ENCODE measurements at regions not wholly inside any gene's neighbourhood (a gene's known extent, or its start where the extent isn't known, plus 50 kb on each side); places are given as distances from the start of the nearest gene placed in this dataset.

GRCh38 chr6:115272311-115272710 lies 788.4 kb downstream of the FRK start:
- ATAC-seq = no peak
- Histone ChIP-seq H3K9me3 (replicated peaks; ENCODE audit: control insufficient read depth, insufficient read depth, low read length) (no peaks in the 10 kb centered on the region), H4K20me1 (ENCODE audit: control insufficient read depth, insufficient read depth) (no peaks in the 10 kb centered on the region), H3K27ac (ENCODE audit: control insufficient read depth, insufficient read depth) (no peak overlapping the region), H3K4me3 (no peak overlapping the region), H2AFZ (ENCODE audit: control insufficient read depth, low read depth, low read length) (no peak overlapping the region), H3K27me3 (replicated peaks in 1 of 2; ENCODE audit: control insufficient read depth in 2 of 2, insufficient read depth in 2 of 2, low read length in 1 of 2) (no peaks in the 10 kb centered on the region), H3K4me1 (ENCODE audit: control insufficient read depth, insufficient read depth, low read length) (no peaks in the 10 kb centered on the region), H3K4me2 (ENCODE audit: control insufficient read depth, insufficient read depth) (no peak overlapping the region), H3K9ac (ENCODE audit: control insufficient read depth, insufficient read depth, low read length) (no peak overlapping the region), H3K36me3 (ENCODE audit: control insufficient read depth in 2 of 2, insufficient read depth in 2 of 2, low read length in 1 of 2) (no peaks in the 10 kb centered on the region), H3K79me2 (ENCODE audit: control insufficient read depth, insufficient read depth, low read length) (no peaks in the 10 kb centered on the region)
- POLR2A ChIA-PET = no interaction called here
- CTCF ChIA-PET = no interaction called here
- TF ChIP-seq HDGF (IDR thresholded peaks at IDR 0.05) (no peak), MEF2B (IDR thresholded peaks at IDR 0.05; ENCODE audit: partially characterized antibody, poor library complexity, severe bottlenecking) (no peak), MAX (IDR thresholded peaks at IDR 0.05; ENCODE audit: low read depth, low read length) (no peak), LARP7 (IDR thresholded peaks at IDR 0.05) (no peak)
- no peak for DNase-seq (ENCODE audit: low read depth, low spot score)
- no peak for FAIRE-seq
- no TSS peak for BruUV-seq (replicated peaks)
- SMC1A ChIA-PET (ENCODE audit: uncharacterized antibody, unreplicated experiment) = interaction anchor here (1.1 kb wide), 1 partner anchor 1276 kb away, joined by 3 read pairs; no protein-coding TSS in a partner anchor
- intact Hi-C loops (cut with micrococcal nuclease; ENCODE audit: unreplicated experiment) (no loop called here), in situ Hi-C loops (cut with MboI) (no loop called here)
- RAD21 ChIA-PET (ENCODE audit: unreplicated experiment) = no interaction called here

GRCh38 chr6:115271434-115271833 lies 789.3 kb downstream of the FRK start:
- H4K20me1 ChIP-seq (ENCODE audit: control insufficient read depth, insufficient read depth) = no peaks in the 10 kb centered on the region
- H3K79me2 ChIP-seq (ENCODE audit: control insufficient read depth, insufficient read depth, low read length) = no peaks in the 10 kb centered on the region
- in situ Hi-C loops (cut with MboI) = no loop called here
- no peak overlapping the region for H3K4me2 ChIP-seq (ENCODE audit: control insufficient read depth, insufficient read depth)
- TF ChIP-seq BACH1 (IDR thresholded peaks at IDR 0.05; ENCODE audit: borderline replicate concordance) (no peak), IKZF2 (IDR thresholded peaks at IDR 0.05) (no peak), ZNF622 (IDR thresholded peaks at IDR 0.05) (no peak), ZNF384 (IDR thresholded peaks at IDR 0.05; ENCODE audit: borderline replicate concordance, low read depth, low read length) (no peak), KDM1A (IDR thresholded peaks at IDR 0.05; ENCODE audit: borderline replicate concordance) (no peak), WRNIP1 (IDR thresholded peaks at IDR 0.05; ENCODE audit: borderline replicate concordance, low read depth, low read length) (no peak)
- CTCF ChIA-PET = no interaction called here
- H3K27ac ChIP-seq (ENCODE audit: control insufficient read depth, insufficient read depth) = no peak overlapping the region
- H3K9ac ChIP-seq (ENCODE audit: control insufficient read depth, insufficient read depth, low read length) = no peak overlapping the region
- intact Hi-C loops (cut with micrococcal nuclease; ENCODE audit: unreplicated experiment) = no loop called here
- no peak overlapping the region for H3K4me3 ChIP-seq
- no peak for ATAC-seq
- POLR2A ChIA-PET = no interaction called here
- WGBS (ENCODE audit: insufficient coverage, insufficient replicate concordance, low lambda C conversion rate, missing lambda C conversion rate) = 6% methylated on average over 5 of the region's 5 CpGs
- no peaks in the 10 kb centered on the region for H3K27me3 ChIP-seq (replicated peaks in 1 of 2; ENCODE audit: control insufficient read depth in 2 of 2, insufficient read depth in 2 of 2, low read length in 1 of 2)
- H3K9me3 ChIP-seq (replicated peaks; ENCODE audit: control insufficient read depth, insufficient read depth, low read length) = no peaks in the 10 kb centered on the region
- no peak for DNase-seq (ENCODE audit: low read depth, low spot score)
- no peaks in the 10 kb centered on the region for H3K36me3 ChIP-seq (ENCODE audit: control insufficient read depth in 2 of 2, insufficient read depth in 2 of 2, low read length in 1 of 2)
- SMC1A ChIA-PET (ENCODE audit: uncharacterized antibody, unreplicated experiment) = no interaction called here
- RAD21 ChIA-PET (ENCODE audit: unreplicated experiment) = no interaction called here
- FAIRE-seq = no peak
- no peak overlapping the region for H2AFZ ChIP-seq (ENCODE audit: control insufficient read depth, low read depth, low read length)
- H3K4me1 ChIP-seq (ENCODE audit: control insufficient read depth, insufficient read depth, low read length) = no peaks in the 10 kb centered on the region
- no TSS peak for BruUV-seq (replicated peaks)
